ENCODE measurements at regions not wholly inside any gene's neighbourhood (a gene's known extent, or its start where the extent isn't known, plus 50 kb on each side); places are given as distances from the start of the nearest gene placed in this dataset.

DNA sequence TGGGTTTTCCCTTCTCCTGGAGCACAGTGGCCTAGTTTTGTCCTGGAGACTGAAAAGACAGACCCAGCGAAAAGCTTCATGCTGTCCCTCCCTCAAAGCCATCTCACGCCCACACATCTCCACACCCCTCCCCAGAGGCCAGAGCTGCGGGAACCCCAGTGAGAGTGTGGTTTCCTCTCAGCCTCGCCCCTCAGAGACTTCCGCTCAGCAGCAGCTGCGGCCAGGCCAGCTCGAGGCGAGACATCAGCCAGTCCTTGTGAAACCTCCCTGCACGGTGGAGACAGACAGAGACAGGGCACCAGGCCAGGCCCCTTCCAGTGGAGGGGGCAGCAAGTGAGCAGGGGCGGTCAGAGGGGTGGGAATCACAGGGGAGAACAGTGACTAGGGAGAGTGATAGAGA is 77.0 kb upstream of the TNRC6C start (continued):
- TF ChIP-seq ZNF324 (CRISPR knock-in tag; IDR thresholded peaks at IDR 0.05), result no peak
- TF ChIP-seq NUFIP1 (IDR thresholded peaks at IDR 0.05; ENCODE audit: partially characterized antibody), result no peak
- no peak for TF ChIP-seq MCM3 (IDR thresholded peaks at IDR 0.05)
- TF ChIP-seq MTA1 (IDR thresholded peaks at IDR 0.05; ENCODE audit: borderline replicate concordance), result no peak
- TF ChIP-seq ZNF436 (CRISPR knock-in tag; IDR thresholded peaks at IDR 0.05), result no peak
- no peak for TF ChIP-seq ADNP (tag; IDR thresholded peaks at IDR 0.05)
- TF ChIP-seq HCFC1 (IDR thresholded peaks at IDR 0.05; ENCODE audit: low read depth, low read length), result no peak
- TF ChIP-seq DDX20 (tag; IDR thresholded peaks at IDR 0.05; ENCODE audit: low read depth), result no peak
- TF ChIP-seq ZNF584 (CRISPR knock-in tag; IDR thresholded peaks at IDR 0.05; ENCODE audit: low read depth), result no peak
- no peak for TF ChIP-seq TEAD2 (tag; IDR thresholded peaks at IDR 0.05)
- peak; percentile 72; the same call in 1 of the 2 replicates for TF ChIP-seq SPI1 (IDR thresholded peaks at IDR 0.05; ENCODE audit: borderline replicate concordance, low read depth, low read length)
- no peak for TF ChIP-seq KHSRP (IDR thresholded peaks at IDR 0.05)
- no peak for TF ChIP-seq ZNF263 (CRISPR knock-in tag; IDR thresholded peaks at IDR 0.05; ENCODE audit: borderline replicate concordance)
- TF ChIP-seq HINFP (tag; conservative IDR thresholded peaks at IDR 0.05; ENCODE audit: low read depth), result no peak
- TF ChIP-seq NONO (IDR thresholded peaks at IDR 0.05; ENCODE audit: low read depth in 2 of 2, low read length in 1 of 2), result no peak
- TF ChIP-seq TAF15 (IDR thresholded peaks at IDR 0.05; ENCODE audit: low read depth, low read length), result no peak
- TF ChIP-seq PTTG1 (tag; IDR thresholded peaks at IDR 0.05; ENCODE audit: low read depth), result no peak
- TF ChIP-seq ELF1 (tag; IDR thresholded peaks at IDR 0.05), result no peak
- no peak for TF ChIP-seq ATF7 (IDR thresholded peaks at IDR 0.05)
- TF ChIP-seq RNF2 (IDR thresholded peaks at IDR 0.05), result no peak
- TF ChIP-seq SETDB1 (IDR thresholded peaks at IDR 0.05; ENCODE audit: low read length), result no peak
- peak; percentile 72 for TF ChIP-seq L3MBTL2 (IDR thresholded peaks at IDR 0.05)
- TF ChIP-seq KLF1 (tag; IDR thresholded peaks at IDR 0.05), result 0 out of 2 replicates have a peak, but pooled peaks have one; percentile 57
- no peak for TF ChIP-seq ZNF282 (CRISPR knock-in tag; IDR thresholded peaks at IDR 0.05)
- TF ChIP-seq HDAC6 (IDR thresholded peaks at IDR 0.05; ENCODE audit: low read depth, low read length), result no peak
- TF ChIP-seq SIN3A (IDR thresholded peaks at IDR 0.05; ENCODE audit: borderline replicate concordance in 2 of 2, control insufficient read depth in 1 of 2, low read depth in 2 of 2, low read length in 2 of 2), result no peak
- no peak for TF ChIP-seq TAL1 (IDR thresholded peaks at IDR 0.05)
- TF ChIP-seq SMAD3 (CRISPR knock-in tag; conservative IDR thresholded peaks at IDR 0.05), result 0 out of 2 replicates have a peak, but pooled peaks have one; percentile 17
- no peak for TF ChIP-seq ZNF3 (CRISPR knock-in tag; IDR thresholded peaks at IDR 0.05)
- TF ChIP-seq PRMT5 (CRISPR knock-in tag; IDR thresholded peaks at IDR 0.05), result no peak
- TF ChIP-seq YBX1 (IDR thresholded peaks at IDR 0.05), result no peak
- TF ChIP-seq ZNF444 (CRISPR knock-in tag; IDR thresholded peaks at IDR 0.05), result no peak
- TF ChIP-seq ZNF398 (CRISPR knock-in tag; IDR thresholded peaks at IDR 0.05), result no peak
